ENCODE measurements at regions not wholly inside any gene's neighbourhood (a gene's known extent, or its start where the extent isn't known, plus 50 kb on each side); places are given as distances from the start of the nearest gene placed in this dataset.

GRCh38 chr5:143898381-143898780 lies 86.4 kb downstream of the HMHB1 start:
- no peak for DNase-seq
- Histone ChIP-seq H3K4me3 (ENCODE audit: low read length) (no peak overlapping the region), H3K4me1 (ENCODE audit: control insufficient read depth, insufficient read depth, low read length) (peaks cover 2% of the 10 kb centered on the region), H3K9me3 (replicated peaks; ENCODE audit: control insufficient read depth, low read depth, low read length) (no peaks in the 10 kb centered on the region), H3K27me3 (ENCODE audit: control insufficient read depth, insufficient read depth, low read length) (no peaks in the 10 kb centered on the region), H3K36me3 (ENCODE audit: control insufficient read depth, insufficient read depth, low read length) (no peaks in the 10 kb centered on the region), H3K27ac (ENCODE audit: low read length) (no peak overlapping the region)
- WGBS (ENCODE audit: insufficient coverage): no CpG with 5 or more reads among the region's 1 CpG

- no peaks in the 10 kb centered on the region for H3K27me3 ChIP-seq (ENCODE audit: control insufficient read depth, insufficient read depth, low read length)
- H3K27ac ChIP-seq (ENCODE audit: low read length): no peak overlapping the region
- no peaks in the 10 kb centered on the region for H3K36me3 ChIP-seq (ENCODE audit: control insufficient read depth, insufficient read depth, low read length)
- no peak for DNase-seq
- no peaks in the 10 kb centered on the region for H3K9me3 ChIP-seq (replicated peaks; ENCODE audit: control insufficient read depth, low read depth, low read length)
- WGBS (ENCODE audit: insufficient coverage): 80% methylated on average over 2 of the region's 6 CpGs
- peaks cover 2% of the 10 kb centered on the region for H3K4me1 ChIP-seq (ENCODE audit: control insufficient read depth, insufficient read depth, low read length)
- no peak overlapping the region for H3K4me3 ChIP-seq (ENCODE audit: low read length)
Observed at GRCh38 chr5:143898916-143899591, 87.1 kb downstream of the HMHB1 start.

GRCh38 chr5:143908959-143909358 lies 97.0 kb downstream of the HMHB1 start:
- Histone ChIP-seq H3K9me3 (replicated peaks; ENCODE audit: control insufficient read depth, low read depth, low read length) (no peaks in the 10 kb centered on the region), H3K27me3 (ENCODE audit: control insufficient read depth, insufficient read depth, low read length) (no peaks in the 10 kb centered on the region), H3K27ac (ENCODE audit: low read length) (no peak overlapping the region), H3K4me1 (ENCODE audit: control insufficient read depth, insufficient read depth, low read length) (no peaks in the 10 kb centered on the region), H3K4me3 (ENCODE audit: low read length) (no peak overlapping the region), H3K36me3 (ENCODE audit: control insufficient read depth, insufficient read depth, low read length) (no peaks in the 10 kb centered on the region)
- no peak for DNase-seq
- no CpG with 5 or more reads among the region's 1 CpG for WGBS (ENCODE audit: insufficient coverage)

- Histone ChIP-seq H3K4me3 (ENCODE audit: low read length) (no peak overlapping the region), H3K27me3 (ENCODE audit: control insufficient read depth, insufficient read depth, low read length) (no peaks in the 10 kb centered on the region), H3K27ac (ENCODE audit: low read length) (no peak overlapping the region), H3K4me1 (ENCODE audit: control insufficient read depth, insufficient read depth, low read length) (no peaks in the 10 kb centered on the region), H3K36me3 (ENCODE audit: control insufficient read depth, insufficient read depth, low read length) (no peaks in the 10 kb centered on the region), H3K9me3 (replicated peaks; ENCODE audit: control insufficient read depth, low read depth, low read length) (no peaks in the 10 kb centered on the region)
- no CpG with 5 or more reads among the region's 1 CpG for WGBS (ENCODE audit: insufficient coverage)
- DNase-seq: no peak
Observed at GRCh38 chr5:143913008-143913752, 101.2 kb downstream of the HMHB1 start.

- DNase-seq: no peak
- no peak overlapping the region for H3K4me3 ChIP-seq (ENCODE audit: low read length)
- no CpG with 5 or more reads among the region's 1 CpG for WGBS (ENCODE audit: insufficient coverage)
- no peaks in the 10 kb centered on the region for H3K36me3 ChIP-seq (ENCODE audit: control insufficient read depth, insufficient read depth, low read length)
- no peaks in the 10 kb centered on the region for H3K4me1 ChIP-seq (ENCODE audit: control insufficient read depth, insufficient read depth, low read length)
- no peak overlapping the region for H3K27ac ChIP-seq (ENCODE audit: low read length)
- no peaks in the 10 kb centered on the region for H3K9me3 ChIP-seq (replicated peaks; ENCODE audit: control insufficient read depth, low read depth, low read length)
- H3K27me3 ChIP-seq (ENCODE audit: control insufficient read depth, insufficient read depth, low read length): no peaks in the 10 kb centered on the region
Observed at GRCh38 chr5:143914756-143915155, 102.8 kb downstream of the HMHB1 start.

- H3K27me3 ChIP-seq (ENCODE audit: control insufficient read depth, insufficient read depth, low read length): no peaks in the 10 kb centered on the region
- no peak overlapping the region for H3K4me3 ChIP-seq (ENCODE audit: low read length)
- H3K27ac ChIP-seq (ENCODE audit: low read length): no peak overlapping the region
- WGBS (ENCODE audit: insufficient coverage): 100% methylated on average over 1 of the region's 2 CpGs
- H3K36me3 ChIP-seq (ENCODE audit: control insufficient read depth, insufficient read depth, low read length): no peaks in the 10 kb centered on the region
- H3K4me1 ChIP-seq (ENCODE audit: control insufficient read depth, insufficient read depth, low read length): no peaks in the 10 kb centered on the region
- DNase-seq: no peak
- H3K9me3 ChIP-seq (replicated peaks; ENCODE audit: control insufficient read depth, low read depth, low read length): no peaks in the 10 kb centered on the region
Observed at GRCh38 chr5:143916451-143916850, 104.5 kb downstream of the HMHB1 start.

GRCh38 chr5:143918961-143919360 lies 107.0 kb downstream of the HMHB1 start:
- H3K27ac ChIP-seq (ENCODE audit: low read length): no peak overlapping the region
- H3K4me1 ChIP-seq (ENCODE audit: control insufficient read depth, insufficient read depth, low read length): no peaks in the 10 kb centered on the region
- WGBS (ENCODE audit: insufficient coverage): no CpG with 5 or more reads among the region's 1 CpG
- no peak for DNase-seq
- no peaks in the 10 kb centered on the region for H3K27me3 ChIP-seq (ENCODE audit: control insufficient read depth, insufficient read depth, low read length)
- H3K9me3 ChIP-seq (replicated peaks; ENCODE audit: control insufficient read depth, low read depth, low read length): no peaks in the 10 kb centered on the region
- no peaks in the 10 kb centered on the region for H3K36me3 ChIP-seq (ENCODE audit: control insufficient read depth, insufficient read depth, low read length)
- no peak overlapping the region for H3K4me3 ChIP-seq (ENCODE audit: low read length)

GRCh38 chr5:143920772-143921171 lies 108.8 kb downstream of the HMHB1 start:
- WGBS (ENCODE audit: insufficient coverage): no CpG with 5 or more reads among the region's 1 CpG
- no peaks in the 10 kb centered on the region for H3K27me3 ChIP-seq (ENCODE audit: control insufficient read depth, insufficient read depth, low read length)
- DNase-seq: no peak
- H3K4me3 ChIP-seq (ENCODE audit: low read length): no peak overlapping the region
- H3K27ac ChIP-seq (ENCODE audit: low read length): no peak overlapping the region
- H3K36me3 ChIP-seq (ENCODE audit: control insufficient read depth, insufficient read depth, low read length): no peaks in the 10 kb centered on the region
- H3K4me1 ChIP-seq (ENCODE audit: control insufficient read depth, insufficient read depth, low read length): no peaks in the 10 kb centered on the region
- H3K9me3 ChIP-seq (replicated peaks; ENCODE audit: control insufficient read depth, low read depth, low read length): no peaks in the 10 kb centered on the region

GRCh38 chr5:143921525-143922311 lies 109.8 kb downstream of the HMHB1 start:
- WGBS (ENCODE audit: insufficient coverage): no CpG with 5 or more reads among the region's 1 CpG
- H3K27ac ChIP-seq (ENCODE audit: low read length): no peak overlapping the region
- H3K27me3 ChIP-seq (ENCODE audit: control insufficient read depth, insufficient read depth, low read length): no peaks in the 10 kb centered on the region
- H3K4me1 ChIP-seq (ENCODE audit: control insufficient read depth, insufficient read depth, low read length): no peaks in the 10 kb centered on the region
- H3K36me3 ChIP-seq (ENCODE audit: control insufficient read depth, insufficient read depth, low read length): no peaks in the 10 kb centered on the region
- DNase-seq: peak; percentile 21
- H3K4me3 ChIP-seq (ENCODE audit: low read length): no peak overlapping the region
- no peaks in the 10 kb centered on the region for H3K9me3 ChIP-seq (replicated peaks; ENCODE audit: control insufficient read depth, low read depth, low read length)

- 44% methylated on average over 2 of the region's 2 CpGs for WGBS (ENCODE audit: insufficient coverage)
- Histone ChIP-seq H3K4me3 (ENCODE audit: low read length) (no peak overlapping the region), H3K27ac (ENCODE audit: low read length) (no peak overlapping the region), H3K27me3 (ENCODE audit: control insufficient read depth, insufficient read depth, low read length) (no peaks in the 10 kb centered on the region), H3K36me3 (ENCODE audit: control insufficient read depth, insufficient read depth, low read length) (no peaks in the 10 kb centered on the region), H3K9me3 (replicated peaks; ENCODE audit: control insufficient read depth, low read depth, low read length) (no peaks in the 10 kb centered on the region), H3K4me1 (ENCODE audit: control insufficient read depth, insufficient read depth, low read length) (no peaks in the 10 kb centered on the region)
- DNase-seq: peak; percentile 63
Observed at GRCh38 chr5:143922718-143923117, 110.8 kb downstream of the HMHB1 start.

Data from muscle of leg (tissue), 3 donors.